ENCODE measurements at regions not wholly inside any gene's neighbourhood (a gene's known extent, or its start where the extent isn't known, plus 50 kb on each side); places are given as distances from the start of the nearest gene placed in this dataset.
A peak's percentile ranks its signal among the peaks of the same experiment; 100 is the strongest.

DNA sequence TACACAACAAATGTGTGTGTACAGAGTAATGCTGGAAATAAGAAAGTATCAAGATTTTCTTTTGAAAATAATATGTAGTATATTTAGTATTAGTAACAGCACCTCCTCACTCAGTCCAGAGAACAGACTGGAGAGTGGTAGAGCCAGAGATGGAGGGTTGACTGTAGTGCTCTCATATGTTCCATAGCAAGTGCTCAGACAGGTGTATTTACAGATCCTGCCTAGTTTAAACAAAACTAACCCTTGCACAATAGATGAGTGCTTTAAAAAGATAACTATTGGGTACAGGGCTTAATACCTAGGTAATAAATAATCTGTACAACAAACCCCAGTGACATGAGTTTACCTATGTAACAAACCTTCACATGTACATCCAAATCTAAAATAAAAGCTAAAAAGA is 381.0 kb upstream of the EMCN start:
- Histone ChIP-seq H3K27me3 (no peaks in the 10 kb centered on the region), H3K9me2 (replicated peaks; ENCODE audit: insufficient read depth) (no peaks in the 10 kb centered on the region), H3K4me2 (no peak overlapping the region), H2AFZ (no peak overlapping the region), H3K4me3 (no peak overlapping the region), H3K36me3 (replicated peaks; ENCODE audit: insufficient read depth, low read depth) (no peaks in the 10 kb centered on the region), H4K20me1 (ENCODE audit: insufficient read depth, poor library complexity, severe bottlenecking) (no peaks in the 10 kb centered on the region), H3K9me3 (ENCODE audit: low read depth) (no peaks in the 10 kb centered on the region), H3K4me1 (ENCODE audit: insufficient read depth) (no peaks in the 10 kb centered on the region), H3K27ac (no peak overlapping the region), H3K79me2 (no peaks in the 10 kb centered on the region)
- no peak for DNase-seq (ENCODE audit: low spot score)
- TF ChIP-seq EZH2phosphoT487 (IDR thresholded peaks at IDR 0.05; ENCODE audit: low read depth, severe bottlenecking, unreplicated experiment) (no peak), EZH2 (IDR thresholded peaks at IDR 0.05; ENCODE audit: borderline replicate concordance) (no peak)
- TF ChIP-seq, protein P1, sequence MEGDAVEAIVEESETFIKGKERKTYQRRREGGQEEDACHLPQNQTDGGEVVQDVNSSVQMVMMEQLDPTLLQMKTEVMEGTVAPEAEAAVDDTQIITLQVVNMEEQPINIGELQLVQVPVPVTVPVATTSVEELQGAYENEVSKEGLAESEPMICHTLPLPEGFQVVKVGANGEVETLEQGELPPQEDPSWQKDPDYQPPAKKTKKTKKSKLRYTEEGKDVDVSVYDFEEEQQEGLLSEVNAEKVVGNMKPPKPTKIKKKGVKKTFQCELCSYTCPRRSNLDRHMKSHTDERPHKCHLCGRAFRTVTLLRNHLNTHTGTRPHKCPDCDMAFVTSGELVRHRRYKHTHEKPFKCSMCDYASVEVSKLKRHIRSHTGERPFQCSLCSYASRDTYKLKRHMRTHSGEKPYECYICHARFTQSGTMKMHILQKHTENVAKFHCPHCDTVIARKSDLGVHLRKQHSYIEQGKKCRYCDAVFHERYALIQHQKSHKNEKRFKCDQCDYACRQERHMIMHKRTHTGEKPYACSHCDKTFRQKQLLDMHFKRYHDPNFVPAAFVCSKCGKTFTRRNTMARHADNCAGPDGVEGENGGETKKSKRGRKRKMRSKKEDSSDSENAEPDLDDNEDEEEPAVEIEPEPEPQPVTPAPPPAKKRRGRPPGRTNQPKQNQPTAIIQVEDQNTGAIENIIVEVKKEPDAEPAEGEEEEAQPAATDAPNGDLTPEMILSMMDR (IDR thresholded peaks at IDR 0.05; ENCODE audit: poor library complexity) = no peak

DNA sequence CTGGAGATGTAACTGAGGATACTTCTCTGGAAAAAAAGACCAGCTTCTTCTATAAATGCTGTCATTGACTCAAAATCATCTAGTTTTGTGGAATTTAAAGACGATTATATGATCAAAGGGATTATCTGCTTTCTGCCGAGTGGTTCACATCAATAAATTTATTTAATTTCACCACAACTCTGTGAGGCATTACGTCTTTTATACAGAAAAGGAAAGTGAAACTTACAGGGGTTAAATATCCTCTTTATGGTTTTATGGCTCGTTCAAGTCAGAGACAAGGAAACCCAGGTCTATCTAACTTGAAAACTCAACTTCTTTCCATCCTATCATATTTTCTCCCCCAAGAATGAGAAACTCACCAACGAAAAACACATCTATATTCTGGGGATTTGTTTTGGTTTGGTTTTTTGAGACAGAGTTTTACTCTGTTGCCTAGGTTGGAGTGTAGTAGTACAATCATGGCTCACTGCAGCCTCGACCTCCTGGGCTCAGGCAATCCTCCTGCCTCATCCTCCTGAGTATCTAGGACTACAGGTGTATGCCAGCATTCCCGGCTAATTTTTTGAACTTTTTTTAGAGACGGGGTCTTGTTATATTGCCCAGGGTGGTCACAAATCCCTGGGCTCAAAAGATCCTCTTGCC is 377.9 kb upstream of the EMCN start:
- no peaks in the 10 kb centered on the region for H3K9me2 ChIP-seq (replicated peaks; ENCODE audit: insufficient read depth)
- H4K20me1 ChIP-seq (ENCODE audit: insufficient read depth, poor library complexity, severe bottlenecking) = no peaks in the 10 kb centered on the region
- no peak overlapping the region for H2AFZ ChIP-seq
- H3K36me3 ChIP-seq (replicated peaks; ENCODE audit: insufficient read depth, low read depth) = no peaks in the 10 kb centered on the region
- WGBS (ENCODE audit: low lambda C conversion rate, missing lambda C conversion rate) = 81% methylated on average over 8 of the region's 8 CpGs
- no peaks in the 10 kb centered on the region for H3K4me1 ChIP-seq (ENCODE audit: insufficient read depth)
- peak overlapping the region; percentile 60 for H3K4me2 ChIP-seq
- peak overlapping the region; percentile 15 for H3K27ac ChIP-seq
- TF ChIP-seq EZH2 (IDR thresholded peaks at IDR 0.05; ENCODE audit: borderline replicate concordance) (no peak), EZH2phosphoT487 (IDR thresholded peaks at IDR 0.05; ENCODE audit: low read depth, severe bottlenecking, unreplicated experiment) (no peak)
- TF ChIP-seq, protein P1 (IDR thresholded peaks at IDR 0.05; ENCODE audit: poor library complexity) = no peak
- H3K4me3 ChIP-seq = no peak overlapping the region
- no peak for DNase-seq (ENCODE audit: low spot score)
- H3K27me3 ChIP-seq = no peaks in the 10 kb centered on the region
- no peaks in the 10 kb centered on the region for H3K79me2 ChIP-seq
- H3K9me3 ChIP-seq (ENCODE audit: low read depth) = no peaks in the 10 kb centered on the region

DNA sequence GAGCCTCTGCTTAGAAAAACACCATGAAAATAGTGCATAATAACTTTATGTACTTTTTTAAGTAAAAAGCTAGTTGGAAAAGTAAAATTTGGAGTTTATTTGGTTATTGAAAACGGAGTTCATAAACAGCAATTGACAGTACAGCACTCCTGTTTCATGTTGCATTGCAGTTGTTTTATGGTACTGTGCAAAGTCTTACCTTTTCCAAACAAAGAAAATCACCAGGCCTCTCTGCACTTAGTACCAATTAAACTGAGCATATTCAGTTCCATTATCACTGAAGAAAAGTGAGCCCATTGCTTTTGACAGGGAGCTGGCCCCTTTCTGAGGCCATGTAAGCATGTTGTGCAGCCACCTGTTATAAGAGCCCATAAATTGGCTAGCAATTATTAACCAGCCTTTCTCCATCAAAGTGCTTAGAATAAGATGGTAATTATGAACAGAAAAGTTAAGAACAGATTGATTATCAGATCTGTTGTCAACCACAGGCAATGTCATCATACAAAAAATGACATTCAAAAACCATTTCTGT is 376.6 kb upstream of the EMCN start:
- WGBS (ENCODE audit: low lambda C conversion rate, missing lambda C conversion rate) = 57% methylated on average over 1 of the region's 1 CpG

More for the DNA sequence above, 376.6 kb upstream of the EMCN start:
- no peaks in the 10 kb centered on the region for H3K9me3 ChIP-seq (ENCODE audit: low read depth)
- no peaks in the 10 kb centered on the region for H4K20me1 ChIP-seq (ENCODE audit: insufficient read depth, poor library complexity, severe bottlenecking)
- no peaks in the 10 kb centered on the region for H3K27me3 ChIP-seq
- no peak overlapping the region for H2AFZ ChIP-seq
- peak; percentile 49 for DNase-seq (ENCODE audit: low spot score)
- H3K79me2 ChIP-seq = no peaks in the 10 kb centered on the region
- no peaks in the 10 kb centered on the region for H3K36me3 ChIP-seq (replicated peaks; ENCODE audit: insufficient read depth, low read depth)
- no peak for TF ChIP-seq EZH2phosphoT487 (IDR thresholded peaks at IDR 0.05; ENCODE audit: low read depth, severe bottlenecking, unreplicated experiment)
- no peak for TF ChIP-seq EZH2 (IDR thresholded peaks at IDR 0.05; ENCODE audit: borderline replicate concordance)
- TF ChIP-seq, protein P1 (IDR thresholded peaks at IDR 0.05; ENCODE audit: poor library complexity) = no peak
- no peaks in the 10 kb centered on the region for H3K9me2 ChIP-seq (replicated peaks; ENCODE audit: insufficient read depth)
- H3K4me1 ChIP-seq (ENCODE audit: insufficient read depth) = no peaks in the 10 kb centered on the region
- H3K27ac ChIP-seq = peak overlapping the region; percentile 6
- peak overlapping the region; percentile 36 for H3K4me2 ChIP-seq
- H3K4me3 ChIP-seq = no peak overlapping the region
